ENCODE measurements at regions not wholly inside any gene's neighbourhood (a gene's known extent, or its start where the extent isn't known, plus 50 kb on each side); places are given as distances from the start of the nearest gene placed in this dataset.

DNA sequence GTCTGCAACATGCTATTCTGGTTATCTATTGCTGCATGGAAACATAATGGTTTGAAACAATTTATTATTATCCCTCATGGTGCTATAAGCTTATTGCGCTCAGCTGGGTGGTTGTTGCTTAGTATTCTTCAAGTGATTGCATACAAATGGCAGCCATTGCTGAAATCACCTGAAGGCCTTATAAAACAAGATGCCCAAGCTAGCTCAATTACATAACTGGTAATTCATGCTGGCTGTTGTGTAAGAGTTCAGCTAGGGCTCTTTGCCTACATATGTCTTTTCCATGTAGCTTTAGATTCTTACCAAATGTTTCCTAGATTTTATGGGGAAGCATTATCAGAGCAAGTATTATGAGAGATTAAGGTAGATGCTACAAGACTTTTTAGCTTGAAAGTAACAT, 644.0 kb upstream of the CBLB start:
- 100% methylated on average over 1 of the region's 1 CpG for WGBS, 2 donors
- no peaks in the 10 kb centered on the region for H3K27me3 ChIP-seq (ENCODE audit: control insufficient read depth in 3 of 3, insufficient read depth in 3 of 3, low read length in 2 of 3)
- no peak for DNase-seq
- ATAC-seq (ENCODE audit: insufficient read depth, low FRiP score) = no peak
- no peak overlapping the region for H3K27ac ChIP-seq (ENCODE audit: low read depth in 1 of 2, low read length in 1 of 2)
- H3K4me3 ChIP-seq = no peak overlapping the region
- H3K9ac ChIP-seq (ENCODE audit: insufficient read depth in 1 of 2, low read length in 2 of 2) = no peak overlapping the region
- TF ChIP-seq, protein P1, sequence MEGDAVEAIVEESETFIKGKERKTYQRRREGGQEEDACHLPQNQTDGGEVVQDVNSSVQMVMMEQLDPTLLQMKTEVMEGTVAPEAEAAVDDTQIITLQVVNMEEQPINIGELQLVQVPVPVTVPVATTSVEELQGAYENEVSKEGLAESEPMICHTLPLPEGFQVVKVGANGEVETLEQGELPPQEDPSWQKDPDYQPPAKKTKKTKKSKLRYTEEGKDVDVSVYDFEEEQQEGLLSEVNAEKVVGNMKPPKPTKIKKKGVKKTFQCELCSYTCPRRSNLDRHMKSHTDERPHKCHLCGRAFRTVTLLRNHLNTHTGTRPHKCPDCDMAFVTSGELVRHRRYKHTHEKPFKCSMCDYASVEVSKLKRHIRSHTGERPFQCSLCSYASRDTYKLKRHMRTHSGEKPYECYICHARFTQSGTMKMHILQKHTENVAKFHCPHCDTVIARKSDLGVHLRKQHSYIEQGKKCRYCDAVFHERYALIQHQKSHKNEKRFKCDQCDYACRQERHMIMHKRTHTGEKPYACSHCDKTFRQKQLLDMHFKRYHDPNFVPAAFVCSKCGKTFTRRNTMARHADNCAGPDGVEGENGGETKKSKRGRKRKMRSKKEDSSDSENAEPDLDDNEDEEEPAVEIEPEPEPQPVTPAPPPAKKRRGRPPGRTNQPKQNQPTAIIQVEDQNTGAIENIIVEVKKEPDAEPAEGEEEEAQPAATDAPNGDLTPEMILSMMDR (IDR thresholded peaks at IDR 0.05; ENCODE audit: control extremely low read depth, extremely low read depth) = no peak
- no peaks in the 10 kb centered on the region for H3K4me1 ChIP-seq (ENCODE audit: control insufficient read depth in 5 of 5, insufficient read depth in 5 of 5, low read length in 5 of 5)
- no peaks in the 10 kb centered on the region for H3K36me3 ChIP-seq (ENCODE audit: control insufficient read depth in 4 of 4, insufficient read depth in 4 of 4, low read length in 4 of 4)
- no peaks in the 10 kb centered on the region for H3K9me3 ChIP-seq (ENCODE audit: control insufficient read depth in 4 of 4, insufficient read depth in 3 of 4, low read length in 3 of 4)

DNA sequence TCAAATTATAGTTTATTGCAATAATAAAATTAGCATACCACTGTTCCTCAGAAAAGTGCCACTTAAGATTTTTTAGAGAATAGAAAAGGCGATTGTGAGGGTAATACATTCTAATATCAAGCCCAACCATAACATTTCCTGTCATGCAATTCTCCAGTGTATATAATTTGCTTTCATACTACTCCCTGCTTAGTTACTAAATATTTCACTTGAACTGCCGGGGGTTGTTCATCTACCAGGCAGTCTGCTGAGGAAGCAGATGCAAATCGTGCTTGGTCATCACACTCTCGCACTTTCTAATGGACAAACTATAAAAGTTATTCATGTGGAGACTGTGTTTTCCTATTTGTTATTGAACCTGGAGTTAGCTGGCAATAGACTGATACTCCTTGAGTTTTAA, 645.6 kb upstream of the CBLB start:
- no peaks in the 10 kb centered on the region for H3K27me3 ChIP-seq (ENCODE audit: control insufficient read depth in 3 of 3, insufficient read depth in 3 of 3, low read length in 2 of 3)
- ATAC-seq (ENCODE audit: insufficient read depth, low FRiP score) (no peak), DNase-seq (no peak)
- no peaks in the 10 kb centered on the region for H3K4me1 ChIP-seq (ENCODE audit: control insufficient read depth in 5 of 5, insufficient read depth in 5 of 5, low read length in 5 of 5)
- no peak overlapping the region for H3K9ac ChIP-seq (ENCODE audit: insufficient read depth in 1 of 2, low read length in 2 of 2)
- H3K4me3 ChIP-seq = no peak overlapping the region
- no peaks in the 10 kb centered on the region for H3K9me3 ChIP-seq (ENCODE audit: control insufficient read depth in 4 of 4, insufficient read depth in 3 of 4, low read length in 3 of 4)
- no peaks in the 10 kb centered on the region for H3K36me3 ChIP-seq (ENCODE audit: control insufficient read depth in 4 of 4, insufficient read depth in 4 of 4, low read length in 4 of 4)
- no peak overlapping the region for H3K27ac ChIP-seq (ENCODE audit: low read depth in 1 of 2, low read length in 1 of 2)
- TF ChIP-seq, protein P1 (IDR thresholded peaks at IDR 0.05; ENCODE audit: control extremely low read depth, extremely low read depth) = no peak
- 28 to 66% methylated on average over 4 of the region's 4 CpGs for WGBS, 2 donors

GRCh38 chr3:106518516-106518915, 649.7 kb upstream of the CBLB start:
- ATAC-seq (ENCODE audit: insufficient read depth, low FRiP score) (no peak), DNase-seq (no peak)
- H3K36me3 ChIP-seq (ENCODE audit: control insufficient read depth in 4 of 4, insufficient read depth in 4 of 4, low read length in 4 of 4) = no peaks in the 10 kb centered on the region
- H3K27me3 ChIP-seq (ENCODE audit: control insufficient read depth in 3 of 3, insufficient read depth in 3 of 3, low read length in 2 of 3) = no peaks in the 10 kb centered on the region
- H3K4me1 ChIP-seq (ENCODE audit: control insufficient read depth in 5 of 5, insufficient read depth in 5 of 5, low read length in 5 of 5) = no peaks in the 10 kb centered on the region
- no peak overlapping the region for H3K27ac ChIP-seq (ENCODE audit: low read depth in 1 of 2, low read length in 1 of 2)
- TF ChIP-seq, protein P1 (IDR thresholded peaks at IDR 0.05; ENCODE audit: control extremely low read depth, extremely low read depth) = no peak
- H3K9me3 ChIP-seq (ENCODE audit: control insufficient read depth in 4 of 4, insufficient read depth in 3 of 4, low read length in 3 of 4) = no peaks in the 10 kb centered on the region
- no peak overlapping the region for H3K4me3 ChIP-seq
- no peak overlapping the region for H3K9ac ChIP-seq (ENCODE audit: insufficient read depth in 1 of 2, low read length in 2 of 2)

GRCh38 chr3:106522397-106522796, 653.6 kb upstream of the CBLB start:
- no peaks in the 10 kb centered on the region for H3K27me3 ChIP-seq (ENCODE audit: control insufficient read depth in 3 of 3, insufficient read depth in 3 of 3, low read length in 2 of 3)
- DNase-seq = no peak
- no peaks in the 10 kb centered on the region for H3K4me1 ChIP-seq (ENCODE audit: control insufficient read depth in 5 of 5, insufficient read depth in 5 of 5, low read length in 5 of 5)
- H3K9ac ChIP-seq (ENCODE audit: insufficient read depth in 1 of 2, low read length in 2 of 2) = no peak overlapping the region
- H3K36me3 ChIP-seq (ENCODE audit: control insufficient read depth in 4 of 4, insufficient read depth in 4 of 4, low read length in 4 of 4) = no peaks in the 10 kb centered on the region
- H3K4me3 ChIP-seq = no peak overlapping the region
- 74 to 85% methylated on average over 4 of the region's 4 CpGs for WGBS, 2 donors
- no peak for ATAC-seq (ENCODE audit: insufficient read depth, low FRiP score)
- H3K27ac ChIP-seq (ENCODE audit: low read depth in 1 of 2, low read length in 1 of 2) = no peak overlapping the region
- TF ChIP-seq, protein P1 (IDR thresholded peaks at IDR 0.05; ENCODE audit: control extremely low read depth, extremely low read depth) = no peak
- H3K9me3 ChIP-seq (ENCODE audit: control insufficient read depth in 4 of 4, insufficient read depth in 3 of 4, low read length in 3 of 4) = no peaks in the 10 kb centered on the region
